ENCODE measurements at regions not wholly inside any gene's neighbourhood (a gene's known extent, or its start where the extent isn't known, plus 50 kb on each side); places are given as distances from the start of the nearest gene placed in this dataset.
A peak's percentile ranks its signal among the peaks of the same experiment; 100 is the strongest.

- Histone ChIP-seq H3K9me3 (ENCODE audit: control insufficient read depth in 2 of 2, insufficient read depth in 1 of 2, low read depth in 1 of 2, low read length in 1 of 2) (peaks cover 0 to 3% of the 10 kb centered on the region in 2 donors), H3K4me1 (ENCODE audit: control insufficient read depth in 3 of 3, insufficient read depth in 2 of 3, low read depth in 1 of 3, low read length in 2 of 3) (no peaks in the 10 kb centered on the region), H3K27me3 (ENCODE audit: control insufficient read depth in 3 of 3, insufficient read depth in 3 of 3, low read length in 3 of 3) (peaks cover 0 to 3% (median 0%) of the 10 kb centered on the region in 3 donors), H3K4me3 (ENCODE audit: low read depth in 1 of 3, low read length in 3 of 3) (no peak overlapping the region), H3K27ac (ENCODE audit: low read depth in 1 of 3, low read length in 2 of 3) (no peak overlapping the region), H3K36me3 (ENCODE audit: control insufficient read depth in 3 of 3, insufficient read depth in 2 of 3, low read depth in 1 of 3, low read length in 3 of 3) (no peaks in the 10 kb centered on the region)
- DNase-seq (no peak), FAIRE-seq (no peak)
- WGBS, 3 donors = 71 to 81% (median 74%) methylated on average over 24 of the region's 24 CpGs
Observed at GRCh38 chr7:155931396-155932085, 119.3 kb upstream of the SHH start.

GRCh38 chr7:155930527-155930926 is 118.3 kb upstream of the SHH start:
- DNase-seq (no peak), FAIRE-seq (no peak)
- Histone ChIP-seq H3K9me3 (ENCODE audit: control insufficient read depth in 2 of 2, insufficient read depth in 1 of 2, low read depth in 1 of 2, low read length in 1 of 2) (peaks cover 0 to 3% of the 10 kb centered on the region in 2 donors), H3K27me3 (ENCODE audit: control insufficient read depth in 3 of 3, insufficient read depth in 3 of 3, low read length in 3 of 3) (peaks cover 0 to 3% (median 0%) of the 10 kb centered on the region in 3 donors), H3K4me3 (ENCODE audit: low read depth in 1 of 3, low read length in 3 of 3) (no peak overlapping the region), H3K36me3 (ENCODE audit: control insufficient read depth in 3 of 3, insufficient read depth in 2 of 3, low read depth in 1 of 3, low read length in 3 of 3) (no peaks in the 10 kb centered on the region), H3K4me1 (ENCODE audit: control insufficient read depth in 3 of 3, insufficient read depth in 2 of 3, low read depth in 1 of 3, low read length in 2 of 3) (no peaks in the 10 kb centered on the region), H3K27ac (ENCODE audit: low read depth in 1 of 3, low read length in 2 of 3) (no peak overlapping the region)
- WGBS, 3 donors = 64 to 88% (median 80%) methylated on average over 1 of the region's 1 CpG

GRCh38 chr7:155930061-155930460 is 117.8 kb upstream of the SHH start:
- H3K27ac ChIP-seq (ENCODE audit: low read depth in 1 of 3, low read length in 2 of 3) = no peak overlapping the region
- H3K4me1 ChIP-seq (ENCODE audit: control insufficient read depth in 3 of 3, insufficient read depth in 2 of 3, low read depth in 1 of 3, low read length in 2 of 3) = no peaks in the 10 kb centered on the region
- whole genome bisulfite sequencing, 3 donors = 76 to 79% (median 78%) methylated on average over 8 of the region's 8 CpGs
- FAIRE-seq = no peak
- H3K27me3 ChIP-seq (ENCODE audit: control insufficient read depth in 3 of 3, insufficient read depth in 3 of 3, low read length in 3 of 3) = peaks cover 0 to 3% (median 0%) of the 10 kb centered on the region in 3 donors
- peaks cover 0 to 3% of the 10 kb centered on the region in 2 donors for H3K9me3 ChIP-seq (ENCODE audit: control insufficient read depth in 2 of 2, insufficient read depth in 1 of 2, low read depth in 1 of 2, low read length in 1 of 2)
- no peak overlapping the region for H3K4me3 ChIP-seq (ENCODE audit: low read depth in 1 of 3, low read length in 3 of 3)
- H3K36me3 ChIP-seq (ENCODE audit: control insufficient read depth in 3 of 3, insufficient read depth in 2 of 3, low read depth in 1 of 3, low read length in 3 of 3) = no peaks in the 10 kb centered on the region
- DNase-seq = no peak

- H3K27ac ChIP-seq (ENCODE audit: low read depth in 1 of 3, low read length in 2 of 3) = no peak overlapping the region
Observed at GRCh38 chr7:155928583-155928982, 116.3 kb upstream of the SHH start.

GRCh38 chr7:155927905-155928304 is 115.6 kb upstream of the SHH start:
- no peak for DNase-seq
- no peak for FAIRE-seq
- Histone ChIP-seq H3K9me3 (ENCODE audit: control insufficient read depth in 2 of 2, insufficient read depth in 1 of 2, low read depth in 1 of 2, low read length in 1 of 2) (peaks cover 0 to 3% of the 10 kb centered on the region in 2 donors), H3K36me3 (ENCODE audit: control insufficient read depth in 3 of 3, insufficient read depth in 2 of 3, low read depth in 1 of 3, low read length in 3 of 3) (no peaks in the 10 kb centered on the region), H3K4me1 (ENCODE audit: control insufficient read depth in 3 of 3, insufficient read depth in 2 of 3, low read depth in 1 of 3, low read length in 2 of 3) (no peaks in the 10 kb centered on the region), H3K27ac (ENCODE audit: low read depth in 1 of 3, low read length in 2 of 3) (no peak overlapping the region), H3K27me3 (ENCODE audit: control insufficient read depth in 3 of 3, insufficient read depth in 3 of 3, low read length in 3 of 3) (peaks cover 0 to 3% (median 0%) of the 10 kb centered on the region in 3 donors), H3K4me3 (ENCODE audit: low read depth in 1 of 3, low read length in 3 of 3) (no peak overlapping the region)
- 91 to 96% (median 93%) methylated on average over 3 of the region's 3 CpGs for WGBS, 3 donors

More at GRCh38 chr7:155928583-155928982, 116.3 kb upstream of the SHH start:
- FAIRE-seq (no peak), DNase-seq (no peak)
- H3K4me3 ChIP-seq (ENCODE audit: low read depth in 1 of 3, low read length in 3 of 3) = no peak overlapping the region
- H3K36me3 ChIP-seq (ENCODE audit: control insufficient read depth in 3 of 3, insufficient read depth in 2 of 3, low read depth in 1 of 3, low read length in 3 of 3) = no peaks in the 10 kb centered on the region
- H3K27me3 ChIP-seq (ENCODE audit: control insufficient read depth in 3 of 3, insufficient read depth in 3 of 3, low read length in 3 of 3) = peaks cover 0 to 3% (median 0%) of the 10 kb centered on the region in 3 donors
- 60 to 72% (median 68%) methylated on average over 13 of the region's 13 CpGs for WGBS, 3 donors
- peaks cover 0 to 3% of the 10 kb centered on the region in 2 donors for H3K9me3 ChIP-seq (ENCODE audit: control insufficient read depth in 2 of 2, insufficient read depth in 1 of 2, low read depth in 1 of 2, low read length in 1 of 2)
- no peaks in the 10 kb centered on the region for H3K4me1 ChIP-seq (ENCODE audit: control insufficient read depth in 3 of 3, insufficient read depth in 2 of 3, low read depth in 1 of 3, low read length in 2 of 3)

GRCh38 chr7:155925682-155926081 is 113.4 kb upstream of the SHH start:
- peaks cover 0 to 3% (median 0%) of the 10 kb centered on the region in 3 donors for H3K27me3 ChIP-seq (ENCODE audit: control insufficient read depth in 3 of 3, insufficient read depth in 3 of 3, low read length in 3 of 3)
- DNase-seq (no peak), FAIRE-seq (no peak)
- peaks cover 0 to 3% of the 10 kb centered on the region in 2 donors for H3K9me3 ChIP-seq (ENCODE audit: control insufficient read depth in 2 of 2, insufficient read depth in 1 of 2, low read depth in 1 of 2, low read length in 1 of 2)
- peaks cover 0 to 12% (median 0%) of the 10 kb centered on the region in 3 donors for H3K4me1 ChIP-seq (ENCODE audit: control insufficient read depth in 3 of 3, insufficient read depth in 2 of 3, low read depth in 1 of 3, low read length in 2 of 3)
- H3K27ac ChIP-seq (ENCODE audit: low read depth in 1 of 3, low read length in 2 of 3) = no peak overlapping the region
- no peaks in the 10 kb centered on the region for H3K36me3 ChIP-seq (ENCODE audit: control insufficient read depth in 3 of 3, insufficient read depth in 2 of 3, low read depth in 1 of 3, low read length in 3 of 3)
- no peak overlapping the region for H3K4me3 ChIP-seq (ENCODE audit: low read depth in 1 of 3, low read length in 3 of 3)
- 85 to 90% (median 85%) methylated on average over 14 of the region's 14 CpGs for WGBS, 3 donors

- 14 to 50% (median 34%) methylated on average over 25 of the region's 25 CpGs for WGBS, 3 donors
Observed at GRCh38 chr7:155922067-155922816, 110.0 kb upstream of the SHH start.

GRCh38 chr7:155921804-155922066 is 109.5 kb upstream of the SHH start:
- peak overlapping the region in 1 of 3 donors; percentile 61 for H3K27ac ChIP-seq (ENCODE audit: low read depth in 1 of 3, low read length in 2 of 3)
- H3K4me3 ChIP-seq (ENCODE audit: low read depth in 1 of 3, low read length in 3 of 3) = no peak overlapping the region
- no peaks in the 10 kb centered on the region for H3K36me3 ChIP-seq (ENCODE audit: control insufficient read depth in 3 of 3, insufficient read depth in 2 of 3, low read depth in 1 of 3, low read length in 3 of 3)
- peaks cover 0 to 3% of the 10 kb centered on the region in 2 donors for H3K9me3 ChIP-seq (ENCODE audit: control insufficient read depth in 2 of 2, insufficient read depth in 1 of 2, low read depth in 1 of 2, low read length in 1 of 2)
- H3K4me1 ChIP-seq (ENCODE audit: control insufficient read depth in 3 of 3, insufficient read depth in 2 of 3, low read depth in 1 of 3, low read length in 2 of 3) = peaks cover 0 to 24% (median 3%) of the 10 kb centered on the region in 3 donors
- H3K27me3 ChIP-seq (ENCODE audit: control insufficient read depth in 3 of 3, insufficient read depth in 3 of 3, low read length in 3 of 3) = no peaks in the 10 kb centered on the region
- no peak for FAIRE-seq
- WGBS, 3 donors = 67 to 80% (median 70%) methylated on average over 10 of the region's 10 CpGs
- DNase-seq = no peak

More at GRCh38 chr7:155922067-155922816, 110.0 kb upstream of the SHH start:
- peaks cover 0 to 24% (median 3%) of the 10 kb centered on the region in 3 donors for H3K4me1 ChIP-seq (ENCODE audit: control insufficient read depth in 3 of 3, insufficient read depth in 2 of 3, low read depth in 1 of 3, low read length in 2 of 3)
- no peak overlapping the region for H3K4me3 ChIP-seq (ENCODE audit: low read depth in 1 of 3, low read length in 3 of 3)
- no peaks in the 10 kb centered on the region for H3K36me3 ChIP-seq (ENCODE audit: control insufficient read depth in 3 of 3, insufficient read depth in 2 of 3, low read depth in 1 of 3, low read length in 3 of 3)
- DNase-seq = peak; percentile 80 to 92
- peak overlapping the region in 2 of 3 donors; percentile 36 to 61 for H3K27ac ChIP-seq (ENCODE audit: low read depth in 1 of 3, low read length in 2 of 3)
- FAIRE-seq = no peak
- H3K27me3 ChIP-seq (ENCODE audit: control insufficient read depth in 3 of 3, insufficient read depth in 3 of 3, low read length in 3 of 3) = no peaks in the 10 kb centered on the region
- H3K9me3 ChIP-seq (ENCODE audit: control insufficient read depth in 2 of 2, insufficient read depth in 1 of 2, low read depth in 1 of 2, low read length in 1 of 2) = peaks cover 0 to 3% of the 10 kb centered on the region in 2 donors
